ENCODE measurements at regions not wholly inside any gene's neighbourhood (a gene's known extent, or its start where the extent isn't known, plus 50 kb on each side); places are given as distances from the start of the nearest gene placed in this dataset.

- H3K27me3 Mint-ChIP-seq (ENCODE audit: low read depth) = no peaks in the 10 kb centered on the region
- no peak overlapping the region for H3K27ac Mint-ChIP-seq
- H3K4me3 Mint-ChIP-seq = no peak overlapping the region
- H3K4me1 Mint-ChIP-seq (ENCODE audit: low read depth) = no peaks in the 10 kb centered on the region
- H3K9me3 Mint-ChIP-seq = no peaks in the 10 kb centered on the region
- DNase-seq (ENCODE audit: low spot score) = no peak
- no peaks in the 10 kb centered on the region for H3K36me3 Mint-ChIP-seq (ENCODE audit: low read depth)
These were observed 534.9 kb downstream of the SLC4A3 start for GRCh38 chr2:220162320-220162719.

DNA sequence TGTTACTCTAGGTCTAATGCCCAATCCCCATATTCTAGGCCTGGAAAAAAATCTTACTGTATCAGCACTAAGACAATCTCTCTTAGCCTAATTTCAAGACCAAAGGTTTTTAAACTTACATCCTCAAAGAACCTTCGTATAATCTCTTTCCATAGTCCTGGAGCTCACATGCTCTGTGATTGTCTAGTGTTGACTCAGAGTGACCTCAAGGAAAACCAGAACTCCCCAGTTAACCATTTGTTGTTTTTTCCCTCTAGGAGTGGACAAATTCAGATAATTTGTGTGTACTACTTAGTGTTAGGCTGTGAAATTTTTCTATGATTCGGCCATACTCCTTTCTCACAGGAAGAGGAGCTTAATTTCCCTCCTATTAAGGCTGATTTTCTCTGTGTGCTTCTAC lies 536.1 kb downstream of the SLC4A3 start:
- Mint-ChIP-seq H3K4me1 (ENCODE audit: low read depth) (no peaks in the 10 kb centered on the region), H3K27ac (no peak overlapping the region), H3K27me3 (ENCODE audit: low read depth) (no peaks in the 10 kb centered on the region), H3K4me3 (no peak overlapping the region), H3K36me3 (ENCODE audit: low read depth) (no peaks in the 10 kb centered on the region), H3K9me3 (no peaks in the 10 kb centered on the region)
- DNase-seq (ENCODE audit: low spot score) = no peak

DNA sequence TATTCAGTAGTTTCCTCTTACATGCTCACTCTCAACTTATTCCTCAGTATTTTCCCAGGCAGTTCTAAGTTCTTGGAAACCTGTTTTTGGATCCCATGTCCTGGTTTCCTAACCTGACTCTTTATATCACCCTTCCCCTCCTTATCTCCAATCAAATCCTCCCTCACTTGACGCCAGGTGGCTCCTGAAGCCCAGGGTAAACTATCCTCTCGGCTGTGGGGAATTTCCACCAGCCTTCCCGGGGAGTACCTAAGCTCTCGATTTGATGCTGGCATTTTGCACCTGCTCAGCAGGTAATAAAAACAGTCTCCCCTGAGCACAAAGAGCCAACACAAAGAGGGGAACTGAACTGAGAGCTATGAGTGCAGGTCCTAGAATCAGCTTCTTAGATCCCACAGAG lies 538.0 kb downstream of the SLC4A3 start:
- no peaks in the 10 kb centered on the region for H3K36me3 Mint-ChIP-seq (ENCODE audit: low read depth)
- no peak overlapping the region for H3K4me3 Mint-ChIP-seq
- H3K9me3 Mint-ChIP-seq = no peaks in the 10 kb centered on the region
- no peak for DNase-seq (ENCODE audit: low spot score)
- no peaks in the 10 kb centered on the region for H3K27me3 Mint-ChIP-seq (ENCODE audit: low read depth)
- H3K27ac Mint-ChIP-seq = no peak overlapping the region
- H3K4me1 Mint-ChIP-seq (ENCODE audit: low read depth) = no peaks in the 10 kb centered on the region

DNA sequence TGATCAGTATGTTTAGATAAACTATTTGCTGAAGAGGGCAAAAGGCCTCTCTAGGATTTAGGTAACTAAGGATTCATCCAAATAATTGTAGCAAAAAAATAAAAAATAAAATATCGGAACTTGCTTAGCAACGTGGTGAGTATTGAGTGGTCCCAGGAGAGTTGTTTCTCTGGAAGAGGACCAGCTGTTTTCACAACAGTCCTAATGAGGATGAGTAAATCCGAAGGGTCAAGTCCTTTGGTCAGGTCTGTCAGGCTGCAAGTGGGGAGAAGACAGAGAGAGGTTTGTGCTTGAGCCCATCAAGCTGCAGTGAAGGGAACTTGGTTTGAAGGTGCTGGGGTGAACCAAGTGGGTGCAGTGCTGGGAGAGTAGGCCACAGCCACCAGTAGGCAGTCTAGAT lies 539.2 kb downstream of the SLC4A3 start:
- Mint-ChIP-seq H3K27ac (no peak overlapping the region), H3K36me3 (ENCODE audit: low read depth) (no peaks in the 10 kb centered on the region), H3K9me3 (no peaks in the 10 kb centered on the region), H3K4me3 (no peak overlapping the region), H3K4me1 (ENCODE audit: low read depth) (no peaks in the 10 kb centered on the region), H3K27me3 (ENCODE audit: low read depth) (no peaks in the 10 kb centered on the region)
- DNase-seq (ENCODE audit: low spot score) = no peak

- Mint-ChIP-seq H3K4me3 (no peak overlapping the region), H3K27ac (no peak overlapping the region), H3K4me1 (ENCODE audit: low read depth) (no peaks in the 10 kb centered on the region), H3K36me3 (ENCODE audit: low read depth) (no peaks in the 10 kb centered on the region), H3K27me3 (ENCODE audit: low read depth) (no peaks in the 10 kb centered on the region), H3K9me3 (no peaks in the 10 kb centered on the region)
- DNase-seq (ENCODE audit: low spot score) = no peak
These were observed 540.5 kb downstream of the SLC4A3 start for GRCh38 chr2:220167956-220168355.

DNA sequence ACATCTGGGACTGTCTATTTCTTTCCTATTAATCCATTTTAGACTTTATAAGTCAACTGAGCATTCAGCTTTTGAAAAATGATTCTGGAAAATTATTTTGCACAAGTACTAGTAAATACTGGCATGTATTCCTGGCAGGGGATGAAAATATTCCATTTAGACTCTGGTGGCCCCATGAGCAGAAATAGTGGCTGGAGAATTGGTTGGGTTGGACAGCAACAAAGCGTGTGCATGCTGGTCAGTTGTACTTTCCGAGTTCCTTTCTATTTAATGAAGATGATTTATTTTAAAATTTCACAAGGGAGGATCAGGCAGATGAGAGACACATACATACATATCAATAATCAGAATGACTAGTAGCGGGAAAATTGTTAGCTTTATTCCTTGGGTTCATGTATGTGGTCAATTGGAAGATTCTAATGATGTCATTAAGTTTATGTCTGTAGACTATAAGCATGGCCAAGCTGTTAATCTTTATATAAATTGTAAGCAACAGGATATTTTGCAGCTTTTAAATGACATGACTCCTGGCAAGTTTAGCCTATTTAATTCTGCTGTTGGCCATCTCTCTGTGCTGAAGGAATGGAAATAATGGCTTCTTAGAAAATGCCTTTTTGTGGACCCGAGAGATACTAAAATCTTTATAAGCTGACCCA lies 541.6 kb downstream of the SLC4A3 start:
- Mint-ChIP-seq H3K36me3 (ENCODE audit: low read depth) (no peaks in the 10 kb centered on the region), H3K9me3 (no peaks in the 10 kb centered on the region), H3K4me3 (no peak overlapping the region), H3K4me1 (ENCODE audit: low read depth) (no peaks in the 10 kb centered on the region), H3K27me3 (ENCODE audit: low read depth) (no peaks in the 10 kb centered on the region), H3K27ac (no peak overlapping the region)
- no peak for DNase-seq (ENCODE audit: low spot score)

GRCh38 chr2:220174826-220175225 lies 547.4 kb downstream of the SLC4A3 start:
- H3K27ac Mint-ChIP-seq = no peak overlapping the region
- no peaks in the 10 kb centered on the region for H3K36me3 Mint-ChIP-seq (ENCODE audit: low read depth)
- H3K27me3 Mint-ChIP-seq (ENCODE audit: low read depth) = no peaks in the 10 kb centered on the region
- no peaks in the 10 kb centered on the region for H3K9me3 Mint-ChIP-seq
- H3K4me1 Mint-ChIP-seq (ENCODE audit: low read depth) = no peaks in the 10 kb centered on the region
- no peak overlapping the region for H3K4me3 Mint-ChIP-seq
- no peak for DNase-seq (ENCODE audit: low spot score)

GRCh38 chr2:220175967-220176366 lies 548.5 kb downstream of the SLC4A3 start:
- Mint-ChIP-seq H3K27ac (no peak overlapping the region), H3K4me3 (no peak overlapping the region), H3K9me3 (no peaks in the 10 kb centered on the region), H3K36me3 (ENCODE audit: low read depth) (no peaks in the 10 kb centered on the region), H3K4me1 (ENCODE audit: low read depth) (no peaks in the 10 kb centered on the region), H3K27me3 (ENCODE audit: low read depth) (no peaks in the 10 kb centered on the region)
- no peak for DNase-seq (ENCODE audit: low spot score)

DNA sequence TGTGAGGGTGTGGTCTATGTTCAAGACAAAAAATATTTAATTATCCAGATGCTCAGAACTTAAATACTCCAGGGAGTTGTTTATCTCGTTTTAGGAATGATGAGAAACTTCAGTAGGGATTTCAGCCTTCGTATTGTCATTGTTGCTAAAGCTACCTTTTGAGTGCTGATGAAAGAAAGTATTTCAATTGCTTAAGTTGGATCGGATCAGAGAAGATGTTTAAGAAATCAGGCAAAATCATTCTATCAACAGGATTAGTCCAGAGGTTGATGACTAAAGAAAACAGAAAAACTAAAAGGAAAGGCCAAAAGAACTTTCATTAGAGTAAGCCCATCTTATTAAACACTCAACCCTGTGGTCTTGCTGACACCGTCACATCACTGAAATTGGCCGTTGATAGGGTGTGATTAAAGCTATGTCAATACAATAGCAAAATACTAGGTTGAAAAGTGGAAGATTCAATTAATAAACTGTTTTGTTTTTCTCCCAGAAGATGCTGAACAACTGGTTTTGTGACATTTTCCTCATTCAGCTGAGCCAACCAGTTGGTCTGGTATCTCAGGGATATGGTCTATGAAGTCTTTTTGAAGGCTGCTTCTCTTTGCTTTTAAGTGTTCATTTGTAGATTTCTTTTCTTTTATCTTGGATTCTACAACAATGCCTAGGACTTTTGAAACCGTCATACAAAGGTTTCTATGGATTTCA lies 551.7 kb downstream of the SLC4A3 start:
- no peaks in the 10 kb centered on the region for H3K4me1 Mint-ChIP-seq (ENCODE audit: low read depth)
- no peak overlapping the region for H3K4me3 Mint-ChIP-seq
- H3K27me3 Mint-ChIP-seq (ENCODE audit: low read depth) = no peaks in the 10 kb centered on the region
- H3K36me3 Mint-ChIP-seq (ENCODE audit: low read depth) = no peaks in the 10 kb centered on the region
- no peak overlapping the region for H3K27ac Mint-ChIP-seq
- H3K9me3 Mint-ChIP-seq = no peaks in the 10 kb centered on the region
- no peak for DNase-seq (ENCODE audit: low spot score)

GRCh38 chr2:220181165-220181564 lies 553.7 kb downstream of the SLC4A3 start:
- Mint-ChIP-seq H3K4me3 (no peak overlapping the region), H3K27me3 (ENCODE audit: low read depth) (no peaks in the 10 kb centered on the region), H3K4me1 (ENCODE audit: low read depth) (no peaks in the 10 kb centered on the region), H3K27ac (no peak overlapping the region), H3K9me3 (no peaks in the 10 kb centered on the region), H3K36me3 (ENCODE audit: low read depth) (no peaks in the 10 kb centered on the region)
- no peak for DNase-seq (ENCODE audit: low spot score)

- Mint-ChIP-seq H3K36me3 (ENCODE audit: low read depth) (no peaks in the 10 kb centered on the region), H3K9me3 (no peaks in the 10 kb centered on the region), H3K4me1 (ENCODE audit: low read depth) (no peaks in the 10 kb centered on the region), H3K4me3 (no peak overlapping the region), H3K27me3 (ENCODE audit: low read depth) (no peaks in the 10 kb centered on the region), H3K27ac (no peak overlapping the region)
- no peak for DNase-seq (ENCODE audit: low spot score)
These were observed 555.4 kb downstream of the SLC4A3 start for GRCh38 chr2:220182790-220183189.

DNA sequence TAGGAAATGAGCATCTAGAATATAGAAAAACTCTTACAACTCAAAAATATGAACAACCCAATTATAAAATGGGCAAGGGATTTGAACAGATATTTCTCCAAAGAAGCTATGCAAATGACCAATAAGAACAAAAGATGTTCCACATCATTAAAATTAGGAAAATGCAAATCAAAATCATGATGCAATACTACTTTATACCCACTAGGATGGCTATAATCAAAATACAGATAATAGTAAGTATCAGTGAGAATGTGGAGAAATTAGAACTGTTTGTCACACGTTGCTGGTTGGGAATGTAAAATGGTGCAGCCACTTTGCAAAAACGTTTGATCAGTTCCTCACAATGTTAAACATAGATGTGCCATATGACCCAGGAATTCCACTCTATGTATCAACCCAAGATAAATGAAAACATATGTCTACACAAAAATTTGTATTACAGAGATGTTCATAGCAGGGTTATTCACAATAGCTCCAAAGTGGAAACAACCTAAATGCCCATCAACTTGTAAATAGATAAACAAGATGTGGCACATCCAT lies 558.4 kb downstream of the SLC4A3 start:
- Mint-ChIP-seq H3K27ac (no peak overlapping the region), H3K9me3 (no peaks in the 10 kb centered on the region), H3K4me3 (no peak overlapping the region), H3K36me3 (ENCODE audit: low read depth) (no peaks in the 10 kb centered on the region), H3K4me1 (ENCODE audit: low read depth) (no peaks in the 10 kb centered on the region), H3K27me3 (ENCODE audit: low read depth) (no peaks in the 10 kb centered on the region)
- no peak for DNase-seq (ENCODE audit: low spot score)

DNA sequence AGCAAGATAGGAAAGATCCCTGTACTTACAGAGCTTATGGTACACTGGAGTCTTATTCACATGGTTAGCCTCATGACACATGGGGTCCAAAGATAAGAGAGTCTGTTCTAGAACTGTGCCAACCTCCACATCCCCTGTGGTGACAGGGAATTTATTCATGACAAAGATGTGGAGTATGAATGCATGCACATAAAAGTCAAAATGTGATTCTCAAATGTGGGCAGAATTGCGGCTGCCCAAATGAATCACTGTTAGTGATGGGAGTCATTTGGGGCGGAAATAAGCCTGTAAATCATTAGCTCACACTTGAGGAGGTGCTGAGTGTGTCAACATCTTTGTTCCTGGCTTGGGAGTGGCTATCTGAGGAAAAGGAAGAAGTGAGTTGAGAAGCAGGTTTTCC lies 560.6 kb downstream of the SLC4A3 start:
- no peaks in the 10 kb centered on the region for H3K4me1 Mint-ChIP-seq (ENCODE audit: low read depth)
- H3K9me3 Mint-ChIP-seq = peaks cover 3% of the 10 kb centered on the region
- no peak overlapping the region for H3K27ac Mint-ChIP-seq
- no peak overlapping the region for H3K4me3 Mint-ChIP-seq
- no peaks in the 10 kb centered on the region for H3K27me3 Mint-ChIP-seq (ENCODE audit: low read depth)
- H3K36me3 Mint-ChIP-seq (ENCODE audit: low read depth) = no peaks in the 10 kb centered on the region
- DNase-seq (ENCODE audit: low spot score) = no peak

DNA sequence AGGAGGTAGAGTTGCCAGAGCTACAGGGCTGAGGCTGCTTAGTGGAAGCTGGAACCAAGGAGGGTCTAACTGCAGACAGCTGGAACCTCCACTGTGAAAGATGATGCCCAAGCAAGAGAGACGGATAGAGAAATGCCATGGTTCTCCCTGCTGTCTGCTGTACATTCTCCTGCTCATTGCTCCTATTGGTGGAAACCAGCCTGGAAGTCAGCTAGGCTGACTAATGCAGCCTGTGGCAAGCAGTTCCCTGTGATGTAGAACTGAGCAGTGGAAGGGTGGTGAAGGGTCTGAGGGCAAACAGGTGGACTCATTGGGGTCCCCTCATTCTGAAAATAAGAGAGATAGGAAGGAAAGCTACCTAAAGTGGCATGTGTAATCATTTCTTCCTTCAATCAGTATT lies 563.6 kb downstream of the SLC4A3 start:
- H3K27ac Mint-ChIP-seq = no peak overlapping the region
- H3K4me3 Mint-ChIP-seq = no peak overlapping the region
- no peak for DNase-seq (ENCODE audit: low spot score)
- no peaks in the 10 kb centered on the region for H3K36me3 Mint-ChIP-seq (ENCODE audit: low read depth)
- H3K4me1 Mint-ChIP-seq (ENCODE audit: low read depth) = no peaks in the 10 kb centered on the region
- no peaks in the 10 kb centered on the region for H3K27me3 Mint-ChIP-seq (ENCODE audit: low read depth)
- H3K9me3 Mint-ChIP-seq = peaks cover 3% of the 10 kb centered on the region

DNA sequence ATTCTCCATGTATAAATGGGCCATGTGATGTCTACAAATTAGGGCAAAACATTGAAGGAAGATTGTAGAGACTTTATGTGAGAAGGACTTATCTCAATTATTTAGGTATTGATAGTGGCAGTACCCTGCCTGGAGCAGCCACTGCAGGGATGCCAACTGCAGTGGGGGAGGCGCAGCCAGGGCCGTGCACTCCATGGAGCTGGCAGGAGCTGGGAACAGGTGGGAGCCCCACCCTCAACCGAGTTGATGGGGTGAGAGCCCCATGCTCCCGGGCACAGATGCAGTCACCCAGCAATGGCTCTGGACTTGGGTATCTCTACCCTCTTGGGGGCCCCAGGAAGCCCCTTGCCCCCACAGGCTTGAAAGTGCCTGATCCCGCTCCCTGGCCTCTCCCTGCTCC lies 564.3 kb downstream of the SLC4A3 start:
- DNase-seq (ENCODE audit: low spot score) = no peak
- Mint-ChIP-seq H3K27me3 (ENCODE audit: low read depth) (no peaks in the 10 kb centered on the region), H3K9me3 (peaks cover 3% of the 10 kb centered on the region), H3K27ac (no peak overlapping the region), H3K36me3 (ENCODE audit: low read depth) (no peaks in the 10 kb centered on the region), H3K4me1 (ENCODE audit: low read depth) (no peaks in the 10 kb centered on the region), H3K4me3 (no peak overlapping the region)

All from T-helper 2 cell treated with Interferon-gamma antibody and Interleukin-4, amounts not matched to agents 5 μg/mL and 100 μg/mL, for 36 hours (primary cell).